ENCODE measurements at regions not wholly inside any gene's neighbourhood (a gene's known extent, or its start where the extent isn't known, plus 50 kb on each side); places are given as distances from the start of the nearest gene placed in this dataset.
"Not testable (repeated sequence)": the region's sequence is repeated elsewhere in the genome, so short reads cannot be mapped to it uniquely, and the experiment has no call there.

DNA sequence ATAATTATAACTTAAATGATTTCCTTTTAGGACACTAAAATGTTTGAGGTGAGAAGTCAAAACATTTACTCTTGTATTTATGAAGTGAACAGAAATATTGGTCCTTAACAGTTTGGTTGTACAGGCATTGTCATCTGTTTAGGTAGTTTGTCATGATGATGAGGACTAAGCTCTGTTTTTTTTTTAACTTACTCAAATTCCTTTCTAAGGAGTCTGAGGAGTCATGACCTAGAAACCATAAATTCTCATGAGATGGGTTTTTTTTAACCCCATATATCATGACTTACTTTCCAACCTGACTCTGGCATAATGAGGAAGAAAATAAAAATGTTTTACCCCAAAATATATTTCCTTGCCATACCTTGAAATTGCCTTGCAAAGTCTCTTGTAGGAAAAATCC is 1176.2 kb downstream of the SUCLG1 start:
- Mint-ChIP-seq H3K27ac (no peak overlapping the region), H3K4me3 (no peak overlapping the region), H3K9me3 (peaks cover 2 to 4% (median 4%) of the 10 kb centered on the region in 3 donors), H3K27me3 (no peaks in the 10 kb centered on the region), H3K36me3 (no peaks in the 10 kb centered on the region), H3K4me1 (no peaks in the 10 kb centered on the region)

DNA sequence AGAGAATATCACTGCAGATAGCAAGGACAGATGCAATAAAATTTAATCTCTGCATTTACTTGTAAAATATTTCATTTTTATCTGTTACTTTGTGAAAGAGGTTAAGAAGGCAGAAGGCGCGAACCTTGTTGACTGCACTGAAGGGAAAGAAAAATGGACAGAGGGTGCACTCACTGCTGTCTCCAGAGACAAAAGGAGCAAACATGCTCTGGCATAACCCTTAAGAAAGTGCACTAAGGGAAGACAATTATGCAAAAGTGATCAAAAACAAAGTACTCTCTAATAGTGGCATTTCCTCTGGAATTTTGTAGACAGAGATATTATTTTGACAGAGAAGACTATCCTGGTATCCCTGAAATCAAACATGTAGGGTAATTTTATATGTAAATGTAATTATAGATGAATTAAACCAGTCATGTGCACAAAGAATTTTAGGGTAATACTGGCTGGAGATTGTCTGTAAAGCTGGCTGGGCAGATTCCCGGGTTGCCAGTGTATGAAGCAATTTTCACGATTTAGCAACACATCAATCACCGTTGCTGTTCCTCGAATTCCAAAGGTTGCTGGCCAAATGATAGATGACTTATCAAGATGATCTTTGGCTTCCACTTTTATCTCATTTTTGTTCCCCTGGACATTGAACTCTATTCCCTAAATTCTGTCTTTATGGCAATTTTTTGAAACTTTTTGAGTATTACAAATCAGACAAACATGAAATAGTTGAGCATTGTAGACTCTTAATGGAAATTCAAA is 1176.9 kb downstream of the SUCLG1 start:
- no peaks in the 10 kb centered on the region for H3K4me1 Mint-ChIP-seq
- no peak overlapping the region for H3K27ac Mint-ChIP-seq
- H3K36me3 Mint-ChIP-seq = no peaks in the 10 kb centered on the region
- no peak overlapping the region for H3K4me3 Mint-ChIP-seq
- H3K27me3 Mint-ChIP-seq = no peaks in the 10 kb centered on the region
- H3K9me3 Mint-ChIP-seq = peaks cover under 1 to 4% (median 2%) of the 10 kb centered on the region in 3 donors

- H3K36me3 Mint-ChIP-seq = no peaks in the 10 kb centered on the region
- peaks cover 0 to 5% (median 2%) of the 10 kb centered on the region in 3 donors for H3K9me3 Mint-ChIP-seq
- no peak overlapping the region for H3K27ac Mint-ChIP-seq
- no peaks in the 10 kb centered on the region for H3K4me1 Mint-ChIP-seq
- H3K27me3 Mint-ChIP-seq = no peaks in the 10 kb centered on the region
- H3K4me3 Mint-ChIP-seq = no peak overlapping the region
Measured at GRCh38 chr2:83280391-83280790, 1178.7 kb downstream of the SUCLG1 start.

DNA sequence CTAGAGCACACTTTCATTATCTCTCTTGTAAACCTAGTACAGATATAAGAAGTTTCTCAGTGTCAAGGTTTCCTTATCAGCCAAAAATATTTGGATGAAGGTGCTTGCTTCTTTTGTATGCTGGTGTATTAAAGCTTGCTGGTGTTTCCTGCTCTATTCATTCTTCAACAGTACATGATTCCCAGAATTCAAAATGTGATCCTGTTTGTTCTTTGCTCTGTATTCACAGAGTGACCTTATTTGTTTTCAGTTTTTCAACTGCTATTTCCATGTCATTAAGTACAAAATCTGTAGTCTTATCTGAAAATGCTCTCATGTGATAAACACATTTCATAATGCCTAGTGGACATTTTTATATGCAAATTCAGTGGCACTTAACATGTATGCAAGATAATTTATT is 1185.8 kb downstream of the SUCLG1 start:
- Mint-ChIP-seq H3K36me3 (peaks cover 1% of the 10 kb centered on the region), H3K27ac (no peak overlapping the region), H3K27me3 (no peaks in the 10 kb centered on the region), H3K9me3 (peaks cover 3 to 4% (median 4%) of the 10 kb centered on the region in 3 donors), H3K4me1 (no peaks in the 10 kb centered on the region), H3K4me3 (no peak overlapping the region)

- Mint-ChIP-seq H3K27ac (no peak overlapping the region), H3K4me3 (no peak overlapping the region), H3K27me3 (no peaks in the 10 kb centered on the region), H3K36me3 (no peaks in the 10 kb centered on the region), H3K9me3 (peaks cover 1 to 16% (median 3%) of the 10 kb centered on the region in 3 donors), H3K4me1 (no peaks in the 10 kb centered on the region)
Measured at GRCh38 chr2:83261591-83262136, 1197.4 kb downstream of the SUCLG1 start.

GRCh38 chr2:83253848-83254247 is 1205.2 kb downstream of the SUCLG1 start:
- no peaks in the 10 kb centered on the region for H3K4me1 Mint-ChIP-seq
- H3K36me3 Mint-ChIP-seq = peaks cover 2% of the 10 kb centered on the region
- no peaks in the 10 kb centered on the region for H3K27me3 Mint-ChIP-seq
- H3K27ac Mint-ChIP-seq = no peak overlapping the region
- H3K9me3 Mint-ChIP-seq = peaks cover 0 to 3% (median 2%) of the 10 kb centered on the region in 3 donors
- no peak overlapping the region for H3K4me3 Mint-ChIP-seq

- Mint-ChIP-seq H3K4me1 (no peaks in the 10 kb centered on the region), H3K36me3 (peaks cover 2% of the 10 kb centered on the region), H3K4me3 (no peak overlapping the region), H3K9me3 (peaks cover 0 to 3% (median 3%) of the 10 kb centered on the region in 3 donors), H3K27me3 (no peaks in the 10 kb centered on the region), H3K27ac (no peak overlapping the region)
Measured at GRCh38 chr2:83251321-83251872, 1207.7 kb downstream of the SUCLG1 start.

GRCh38 chr2:83245806-83246537 is 1213.1 kb downstream of the SUCLG1 start:
- not testable (repeated sequence) for H3K4me3 Mint-ChIP-seq, H3K27me3 Mint-ChIP-seq, H3K9me3 Mint-ChIP-seq, H3K27ac Mint-ChIP-seq, H3K4me1 Mint-ChIP-seq, H3K36me3 Mint-ChIP-seq

GRCh38 chr2:83240611-83241010 is 1218.5 kb downstream of the SUCLG1 start:
- Mint-ChIP-seq H3K27ac (no peak overlapping the region), H3K9me3 (peaks cover 0 to 4% (median 1%) of the 10 kb centered on the region in 3 donors), H3K36me3 (no peaks in the 10 kb centered on the region), H3K4me1 (no peaks in the 10 kb centered on the region), H3K27me3 (no peaks in the 10 kb centered on the region), H3K4me3 (no peak overlapping the region)

- Mint-ChIP-seq H3K27me3 (no peaks in the 10 kb centered on the region), H3K9me3 (peaks cover 0 to 9% (median 1%) of the 10 kb centered on the region in 3 donors), H3K4me1 (no peaks in the 10 kb centered on the region), H3K36me3 (no peaks in the 10 kb centered on the region), H3K27ac (no peak overlapping the region), H3K4me3 (no peak overlapping the region)
Measured at GRCh38 chr2:83238111-83238510, 1221.0 kb downstream of the SUCLG1 start.

DNA sequence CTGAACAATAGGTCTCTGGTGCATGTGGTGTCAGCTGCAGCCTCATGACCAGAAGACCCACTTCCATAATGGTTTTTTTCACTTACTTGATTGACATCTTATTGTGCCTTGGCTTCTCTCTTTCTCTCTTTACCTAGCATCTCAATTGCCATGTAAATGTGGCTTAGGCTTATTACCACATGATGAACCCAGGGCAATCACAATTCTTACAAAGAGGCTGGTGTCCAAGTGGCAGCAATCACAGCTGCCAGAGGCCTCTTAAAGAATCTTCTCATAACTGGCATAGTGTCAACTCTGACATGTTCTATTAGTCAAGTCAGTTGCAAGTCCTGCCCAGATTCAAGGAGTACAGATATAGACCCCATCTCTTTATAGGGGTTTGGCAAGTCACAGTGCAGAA is 1224.8 kb downstream of the SUCLG1 start:
- Mint-ChIP-seq H3K27ac (no peak overlapping the region), H3K36me3 (no peaks in the 10 kb centered on the region), H3K4me1 (no peaks in the 10 kb centered on the region), H3K9me3 (peaks cover 0 to 9% (median 2%) of the 10 kb centered on the region in 3 donors), H3K27me3 (no peaks in the 10 kb centered on the region), H3K4me3 (no peak overlapping the region)

- Mint-ChIP-seq H3K27me3 (no peaks in the 10 kb centered on the region), H3K4me1 (no peaks in the 10 kb centered on the region), H3K4me3 (no peak overlapping the region), H3K27ac (no peak overlapping the region), H3K9me3 (peaks cover 0 to 9% (median 2%) of the 10 kb centered on the region in 3 donors), H3K36me3 (no peaks in the 10 kb centered on the region)
Measured at GRCh38 chr2:83233781-83234180, 1225.3 kb downstream of the SUCLG1 start.

DNA sequence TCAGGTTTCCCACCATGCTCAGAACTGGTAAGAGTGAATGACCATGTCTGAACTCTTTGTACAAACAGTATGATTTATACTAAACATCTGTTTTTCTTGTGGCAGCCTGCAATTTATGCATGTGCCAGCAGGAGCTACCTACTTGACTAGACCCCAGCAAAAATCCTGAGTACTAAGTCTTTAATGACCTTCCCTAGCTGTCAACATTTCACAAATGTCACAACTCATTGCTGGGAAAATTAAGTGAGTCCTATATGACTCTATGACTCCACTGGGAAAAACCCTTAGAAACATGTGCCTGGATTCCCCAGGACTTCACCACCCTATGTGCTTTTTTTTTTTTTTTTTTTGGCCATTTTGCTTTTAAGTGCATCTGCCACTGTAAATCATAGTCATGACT is 1225.8 kb downstream of the SUCLG1 start:
- Mint-ChIP-seq H3K27me3 (no peaks in the 10 kb centered on the region), H3K27ac (no peak overlapping the region), H3K4me3 (no peak overlapping the region), H3K4me1 (no peaks in the 10 kb centered on the region), H3K36me3 (no peaks in the 10 kb centered on the region), H3K9me3 (peaks cover 0 to 9% (median 2%) of the 10 kb centered on the region in 3 donors)

DNA sequence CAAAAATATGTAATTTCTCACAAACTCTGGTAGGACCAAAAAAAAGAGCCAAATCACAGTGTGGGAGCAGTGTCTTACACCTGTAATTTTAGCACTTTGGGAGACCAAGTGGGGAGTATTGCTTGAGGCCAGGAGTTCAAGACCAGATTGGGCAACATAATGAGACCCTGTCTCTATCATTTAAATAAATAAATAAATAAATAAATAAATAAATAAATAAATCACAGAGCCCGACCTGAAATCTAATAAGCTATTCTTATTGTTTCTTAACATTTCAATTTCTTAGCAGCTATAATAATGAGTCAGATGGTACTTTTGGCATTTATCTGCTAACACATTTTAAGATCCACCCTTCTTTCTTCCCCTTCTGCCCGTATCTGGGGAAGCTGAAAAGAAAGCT is 1229.6 kb downstream of the SUCLG1 start:
- no peaks in the 10 kb centered on the region for H3K27me3 Mint-ChIP-seq
- H3K27ac Mint-ChIP-seq = no peak overlapping the region

DNA sequence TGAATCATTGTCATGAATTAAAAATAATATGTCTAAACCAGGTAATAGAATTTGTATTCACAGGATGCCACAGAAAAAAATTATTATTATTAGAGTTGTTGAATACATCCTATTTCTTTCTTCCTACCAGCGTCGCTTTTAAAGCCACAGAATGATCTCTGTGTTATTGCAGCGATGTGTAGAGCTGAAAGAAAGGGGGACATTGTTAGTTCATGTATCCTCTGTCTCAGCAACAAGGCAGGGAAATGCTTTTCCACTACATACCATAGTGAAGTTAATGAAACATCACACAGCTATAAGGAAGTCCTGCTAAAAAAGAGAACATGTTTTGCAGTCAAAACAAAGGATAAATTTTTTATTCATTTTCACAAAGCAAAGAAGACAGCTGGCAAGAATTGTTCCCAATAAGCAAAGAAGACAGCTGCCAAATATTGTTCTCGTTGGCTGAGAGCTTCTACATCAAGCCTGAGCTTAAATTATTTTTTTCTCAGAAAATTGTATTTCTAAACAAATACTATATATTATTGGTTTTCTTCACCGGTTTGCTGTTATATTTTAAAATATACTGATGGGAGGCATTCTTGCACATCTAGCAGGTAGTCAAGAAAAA is 1234.4 kb downstream of the SUCLG1 start:
- Mint-ChIP-seq H3K27me3 (no peaks in the 10 kb centered on the region), H3K9me3 (peaks cover 0 to 15% (median 5%) of the 10 kb centered on the region in 3 donors), H3K4me3 (no peak overlapping the region), H3K36me3 (no peaks in the 10 kb centered on the region), H3K27ac (no peak overlapping the region), H3K4me1 (no peaks in the 10 kb centered on the region)

More for the DNA sequence above, 1229.6 kb downstream of the SUCLG1 start:
- peaks cover 0 to 20% (median 2%) of the 10 kb centered on the region in 3 donors for H3K9me3 Mint-ChIP-seq
- no peaks in the 10 kb centered on the region for H3K36me3 Mint-ChIP-seq
- no peaks in the 10 kb centered on the region for H3K4me1 Mint-ChIP-seq
- H3K4me3 Mint-ChIP-seq = peak overlapping the region in 1 of 4 donors; percentile 38
